ENCODE measurements at regions not wholly inside any gene's neighbourhood (a gene's known extent, or its start where the extent isn't known, plus 50 kb on each side); places are given as distances from the start of the nearest gene placed in this dataset.
A peak's percentile ranks its signal among the peaks of the same experiment; 100 is the strongest.
"Not testable (repeated sequence)": the region's sequence is repeated elsewhere in the genome, so short reads cannot be mapped to it uniquely, and the experiment has no call there.

GRCh38 chr10:46187431-46187830, 99.4 kb upstream of the ANTXRL start:
- DNase-seq; in situ Hi-C loops (cut with MboI; ENCODE audit: low pct_unique_long_range_greater_than_20kb, low sequenced_read_pairs): not testable (repeated sequence)

DNA sequence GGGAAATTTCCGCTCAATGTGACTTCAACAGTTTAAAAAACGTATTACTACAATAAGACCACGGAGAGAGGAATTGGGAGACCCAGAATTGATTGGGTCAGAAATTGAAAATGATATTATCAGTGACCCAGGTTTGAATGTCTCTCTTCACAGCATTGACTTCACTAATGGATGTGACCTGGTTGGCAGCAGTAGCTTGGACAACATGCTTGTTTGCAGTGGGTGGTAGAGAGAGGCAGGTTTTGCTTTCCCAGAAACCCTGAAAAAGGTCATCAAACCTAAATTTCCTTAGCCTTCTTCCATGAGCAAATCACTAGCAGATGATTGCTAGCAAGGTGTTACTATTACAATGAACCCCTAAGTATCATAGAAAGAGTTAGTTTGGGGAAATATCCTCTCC, 89.7 kb upstream of the ANTXRL start:
- in situ Hi-C loops (cut with MboI; ENCODE audit: low pct_unique_long_range_greater_than_20kb, low sequenced_read_pairs): no loop called here
- DNase-seq: no peak

GRCh38 chr10:46198516-46198915, 88.3 kb upstream of the ANTXRL start:
- in situ Hi-C loops (cut with MboI; ENCODE audit: low pct_unique_long_range_greater_than_20kb, low sequenced_read_pairs): no loop called here
- no peak for DNase-seq

DNA sequence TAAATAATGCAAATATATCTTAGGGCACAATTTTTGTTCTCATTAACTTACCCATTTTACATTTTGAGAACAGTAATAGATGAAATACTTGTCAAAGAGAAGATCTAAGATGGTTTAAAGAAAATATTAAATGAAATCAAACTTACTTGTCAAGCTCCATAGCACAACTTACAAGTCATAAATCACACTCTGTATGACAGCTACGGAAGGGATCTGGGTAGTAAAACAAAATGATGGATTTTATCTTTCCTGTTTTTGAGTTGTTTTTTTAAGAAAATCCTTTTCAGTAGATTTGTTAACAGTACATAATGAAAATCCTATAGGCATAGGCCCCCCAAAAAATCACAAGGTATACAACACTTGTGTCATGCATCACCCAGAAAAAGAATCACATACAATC, 84.4 kb upstream of the ANTXRL start:
- DNase-seq; in situ Hi-C loops (cut with MboI; ENCODE audit: low pct_unique_long_range_greater_than_20kb, low sequenced_read_pairs): not testable (repeated sequence)

DNA sequence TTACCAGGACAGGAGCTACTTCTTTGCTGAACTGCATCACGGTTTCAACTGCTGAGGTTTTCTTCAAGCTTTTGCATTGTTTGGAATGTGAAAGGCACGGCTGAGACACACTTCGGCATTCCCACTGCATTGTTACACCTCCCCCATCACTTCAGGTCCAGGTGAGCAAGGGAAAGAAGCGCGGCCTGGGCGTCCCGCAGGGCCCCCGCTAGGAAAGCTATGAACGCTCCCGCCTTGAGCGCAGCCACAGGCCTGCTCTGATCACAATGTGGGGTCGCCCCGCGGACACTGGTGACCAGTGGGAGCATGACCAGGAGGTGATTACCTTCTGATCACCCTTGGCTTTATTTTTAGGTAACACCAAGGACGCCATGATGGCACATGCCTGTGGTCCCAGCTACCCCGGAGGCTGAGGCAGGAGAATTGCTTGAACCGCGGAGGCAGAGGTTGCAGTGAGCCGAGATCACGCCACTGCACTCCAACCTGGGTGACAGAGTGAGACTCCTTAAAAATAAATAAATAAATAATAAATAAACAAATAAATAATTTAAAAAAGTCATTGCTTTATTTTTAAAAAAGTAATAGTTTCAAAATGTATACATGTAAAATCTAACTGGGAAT, 82.2 kb upstream of the ANTXRL start:
- DNase-seq; in situ Hi-C loops (cut with MboI; ENCODE audit: low pct_unique_long_range_greater_than_20kb, low sequenced_read_pairs): not testable (repeated sequence)

DNA sequence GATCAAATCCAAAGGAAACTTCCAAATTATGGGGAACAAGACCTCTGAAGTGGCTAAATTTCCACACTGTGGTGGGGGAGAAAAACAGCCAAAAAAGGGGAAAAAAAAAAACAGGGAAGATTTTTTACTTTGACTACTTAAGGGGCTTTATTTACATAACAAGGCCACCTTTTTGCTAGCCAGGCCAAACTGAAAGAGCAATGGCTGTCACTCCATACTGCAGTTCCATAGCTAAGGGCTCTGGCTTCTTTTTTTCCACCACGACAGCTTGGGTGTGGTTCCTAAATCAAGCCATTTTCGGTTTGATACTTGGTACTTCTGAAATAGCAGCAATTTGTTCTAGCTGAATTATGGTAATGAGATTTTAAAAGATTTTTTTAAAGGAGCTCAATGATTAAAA, 76.4 kb upstream of the ANTXRL start:
- DNase-seq; in situ Hi-C loops (cut with MboI; ENCODE audit: low pct_unique_long_range_greater_than_20kb, low sequenced_read_pairs): not testable (repeated sequence)

DNA sequence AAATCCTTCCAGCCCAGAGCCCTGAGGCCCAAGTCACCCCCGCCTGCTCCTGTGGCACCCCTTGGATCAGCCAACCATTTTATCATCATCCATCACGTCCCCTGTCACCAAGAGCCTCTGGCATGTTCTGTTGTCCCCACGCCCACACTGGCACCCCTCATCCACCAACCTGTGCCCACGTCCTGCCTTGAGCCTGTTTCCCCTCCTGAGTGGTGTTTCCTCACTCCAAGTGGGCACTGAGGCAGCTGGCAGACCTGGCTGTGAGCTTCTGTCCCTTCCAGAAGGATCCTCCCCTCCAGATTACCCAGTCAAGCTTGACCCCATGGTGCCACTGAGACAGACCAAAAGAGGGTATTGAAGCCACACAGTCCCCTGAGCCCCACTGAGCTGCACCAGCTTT, 71.4 kb upstream of the ANTXRL start:
- in situ Hi-C loops (cut with MboI; ENCODE audit: low pct_unique_long_range_greater_than_20kb, low sequenced_read_pairs): no loop called here
- no peak for DNase-seq

DNA sequence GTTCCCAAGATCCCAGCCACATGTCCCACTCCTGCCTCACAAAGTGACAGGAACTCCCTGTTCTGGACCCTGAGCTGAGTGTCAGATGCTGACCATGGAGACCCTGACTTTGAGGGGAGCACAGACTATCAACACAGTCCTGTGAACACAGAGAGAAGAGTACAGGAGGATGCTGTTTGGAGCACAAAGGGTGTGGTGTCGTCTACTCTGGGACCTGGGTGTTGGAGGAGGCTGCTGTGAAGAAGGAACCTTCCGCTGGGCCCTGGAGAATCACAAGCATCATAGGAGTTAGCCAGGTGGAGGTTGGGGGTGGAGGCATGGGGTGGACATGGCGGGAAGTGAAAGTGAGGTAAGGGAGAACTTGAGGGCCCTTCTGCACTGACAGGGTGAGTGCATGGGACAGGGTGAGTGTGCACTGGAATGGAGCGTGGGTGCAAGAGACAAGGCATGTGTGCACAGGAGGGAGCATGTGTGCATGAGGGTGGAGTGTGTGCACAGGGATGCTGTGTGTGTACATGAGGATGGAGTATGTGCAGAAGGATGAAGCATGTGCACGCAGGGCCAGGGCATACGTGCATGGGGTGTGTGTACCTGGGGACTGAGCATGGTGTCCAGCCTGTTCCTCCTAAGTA, 70.7 kb upstream of the ANTXRL start:
- DNase-seq: no peak
- in situ Hi-C loops (cut with MboI; ENCODE audit: low pct_unique_long_range_greater_than_20kb, low sequenced_read_pairs): no loop called here

- in situ Hi-C loops (cut with MboI; ENCODE audit: low pct_unique_long_range_greater_than_20kb, low sequenced_read_pairs): no loop called here
- DNase-seq: peak; percentile 59
These were observed 69.7 kb upstream of the ANTXRL start for GRCh38 chr10:46216836-46217751.

- in situ Hi-C loops (cut with MboI; ENCODE audit: low pct_unique_long_range_greater_than_20kb, low sequenced_read_pairs): no loop called here
These were observed 68.9 kb upstream of the ANTXRL start for GRCh38 chr10:46217752-46218453.

DNA sequence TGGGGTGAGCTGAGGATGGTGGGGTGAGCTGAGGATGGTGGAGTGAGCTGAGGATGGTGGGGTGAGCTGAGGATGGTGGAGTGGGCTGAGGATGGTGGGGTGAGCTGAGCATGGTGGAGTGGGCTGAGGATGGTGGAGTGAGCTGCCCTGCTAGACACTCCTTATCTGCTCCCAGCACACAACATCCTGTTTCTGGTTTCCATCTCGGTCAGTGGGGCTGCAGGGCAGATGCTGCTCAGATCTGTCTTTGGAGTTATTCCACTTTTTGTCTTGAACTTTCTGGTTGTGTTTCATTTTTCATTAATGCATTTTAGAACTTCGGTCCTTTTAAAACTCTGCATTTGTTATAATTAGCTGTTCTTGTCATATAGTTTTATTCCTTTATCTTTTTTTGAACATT, 67.9 kb upstream of the ANTXRL start:
- in situ Hi-C loops (cut with MboI; ENCODE audit: low pct_unique_long_range_greater_than_20kb, low sequenced_read_pairs): no loop called here
- DNase-seq: peak; percentile 27

More at GRCh38 chr10:46217752-46218453, 68.9 kb upstream of the ANTXRL start:
- DNase-seq: no peak

DNA sequence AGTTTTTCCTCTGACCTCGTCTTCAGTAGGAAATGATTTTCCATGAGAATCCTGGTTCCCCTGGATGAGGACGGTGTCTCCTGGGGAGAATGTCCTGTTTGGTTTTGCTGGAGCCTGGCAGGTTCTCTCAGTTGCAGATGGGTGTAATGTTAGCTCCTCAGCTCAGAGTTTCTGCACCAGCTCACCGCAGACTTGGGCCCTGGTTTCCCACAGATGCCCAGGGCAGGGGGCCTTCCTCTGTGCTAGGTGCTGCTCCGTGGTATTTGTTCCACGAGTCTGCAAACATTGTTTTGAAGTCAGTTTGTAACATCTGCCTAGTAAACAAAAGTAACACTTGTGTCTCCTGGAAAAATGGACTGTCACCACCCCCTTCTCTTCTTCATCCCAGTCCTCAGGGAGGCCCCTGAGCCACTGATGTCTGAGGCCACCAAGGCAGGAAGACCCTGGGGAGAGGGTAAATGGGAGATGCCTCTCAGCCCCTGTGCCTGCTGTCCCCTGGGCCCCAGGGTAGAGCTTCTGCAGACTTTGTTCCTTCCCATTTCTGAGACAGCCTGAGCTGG, 67.3 kb upstream of the ANTXRL start:
- in situ Hi-C loops (cut with MboI; ENCODE audit: low pct_unique_long_range_greater_than_20kb, low sequenced_read_pairs); DNase-seq: not testable (repeated sequence)

DNA sequence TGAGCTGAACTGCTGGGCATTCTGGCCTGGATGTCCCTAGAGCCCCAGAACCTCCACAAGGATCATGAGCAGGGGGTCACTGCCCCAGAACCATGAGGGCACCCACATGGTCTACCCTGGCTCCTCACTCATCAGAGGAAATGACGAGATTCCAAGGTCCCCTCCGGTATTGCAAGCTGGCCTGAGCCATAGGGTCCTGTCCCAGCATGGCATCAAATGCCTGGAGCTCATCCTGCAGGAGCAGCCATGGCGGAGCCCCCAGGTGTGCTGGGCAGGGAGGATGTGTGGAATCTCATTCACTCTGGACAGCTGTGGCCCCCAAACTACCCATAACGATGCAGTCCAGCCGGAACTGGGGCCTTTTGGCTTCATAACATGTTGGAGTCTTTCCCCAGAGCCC, 66.6 kb upstream of the ANTXRL start:
- in situ Hi-C loops (cut with MboI; ENCODE audit: low pct_unique_long_range_greater_than_20kb, low sequenced_read_pairs): no loop called here
- DNase-seq: no peak

GRCh38 chr10:46220872-46221538, 65.8 kb upstream of the ANTXRL start:
- in situ Hi-C loops (cut with MboI; ENCODE audit: low pct_unique_long_range_greater_than_20kb, low sequenced_read_pairs): no loop called here
- DNase-seq: no peak

- in situ Hi-C loops (cut with MboI; ENCODE audit: low pct_unique_long_range_greater_than_20kb, low sequenced_read_pairs): no loop called here
- no peak for DNase-seq
These were observed 64.3 kb upstream of the ANTXRL start for GRCh38 chr10:46222364-46222935.

DNA sequence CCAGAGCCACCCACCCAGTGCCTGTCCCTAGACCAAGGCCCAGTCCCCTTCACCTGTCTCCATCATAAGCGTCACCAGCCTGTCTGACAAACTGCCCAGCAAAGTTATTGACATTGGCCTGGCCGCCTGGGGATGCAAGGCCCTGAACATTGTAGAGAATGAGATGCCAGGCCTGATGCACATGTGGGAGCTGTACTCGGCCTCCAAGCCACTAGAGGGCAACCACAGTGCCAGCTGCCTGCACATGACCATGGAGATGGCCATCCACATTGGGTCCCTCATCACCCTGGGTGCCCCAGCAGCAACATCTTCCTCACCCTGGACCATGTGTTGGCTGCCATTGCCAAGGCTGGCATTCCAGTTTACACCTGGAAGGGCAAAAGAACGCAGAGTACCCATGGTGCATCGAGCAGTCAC, 63.7 kb upstream of the ANTXRL start:
- in situ Hi-C loops (cut with MboI; ENCODE audit: low pct_unique_long_range_greater_than_20kb, low sequenced_read_pairs): no loop called here

DNA sequence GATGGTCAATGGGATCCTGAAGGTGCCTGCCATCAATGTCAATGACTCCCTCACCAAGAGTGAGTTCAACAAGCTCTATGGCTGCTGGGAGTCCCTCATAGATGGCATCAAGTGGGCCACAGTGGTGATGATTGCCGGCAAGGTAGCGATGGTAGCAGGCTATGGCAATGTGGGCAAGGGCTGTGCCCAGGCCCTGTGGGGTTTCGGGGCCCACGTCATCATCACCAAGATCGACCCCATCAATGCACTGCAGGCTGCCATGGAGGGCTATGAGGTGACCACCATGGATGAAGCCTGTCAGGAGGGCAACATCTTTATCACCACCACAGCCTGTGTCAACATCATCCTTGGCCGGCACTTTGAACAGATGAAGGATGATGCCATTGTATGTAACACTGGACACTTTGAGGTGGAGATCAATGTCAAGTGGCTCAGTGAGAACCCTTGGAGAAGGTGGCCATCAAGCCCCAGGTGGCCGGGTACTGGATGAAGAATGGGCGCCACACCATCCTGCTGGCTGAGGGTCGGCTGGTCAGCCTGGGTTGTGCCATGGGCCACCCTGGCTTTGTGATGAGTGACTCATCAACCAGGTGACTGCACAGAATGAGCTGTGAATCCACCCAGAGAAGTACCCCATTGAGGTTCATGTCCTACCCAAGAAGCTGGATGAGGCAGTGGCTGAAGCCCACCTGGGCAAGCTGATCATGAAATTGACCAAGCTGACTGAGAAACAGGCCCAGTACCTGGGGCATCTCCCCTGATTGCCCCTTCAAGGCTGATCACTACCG, 63.0 kb upstream of the ANTXRL start:
- no peak for DNase-seq
- in situ Hi-C loops (cut with MboI; ENCODE audit: low pct_unique_long_range_greater_than_20kb, low sequenced_read_pairs): no loop called here

More for the DNA sequence above, 63.7 kb upstream of the ANTXRL start:
- no peak for DNase-seq

GRCh38 chr10:46224414-46224682, 62.4 kb upstream of the ANTXRL start:
- DNase-seq: no peak
- in situ Hi-C loops (cut with MboI; ENCODE audit: low pct_unique_long_range_greater_than_20kb, low sequenced_read_pairs): no loop called here

All from KBM-7 (cell line).